Common myeloid progenitor, CD34-positive (primary cell): ENCODE measurements at regions not wholly inside any gene's neighbourhood (a gene's known extent, or its start where the extent isn't known, plus 50 kb on each side); places are given as distances from the start of the nearest gene placed in this dataset.

Source experiments
- CTCF ChIA-PET: fragments of 350-600 bp; sonication (Branson Sonifier 250); formaldehyde crosslinking; loops from one replicate; lab custom pipeline; 2021; ENCODE audit warnings: antibody characterized with exemption; lab: Charles Lee
- POLR2A ChIA-PET: fragments of 350-600 bp; sonication (Branson Sonifier 250); formaldehyde crosslinking; loops from one replicate; lab custom pipeline; 2021; ENCODE audit warnings: antibody characterized with exemption; lab: Charles Lee
- DNase-seq, 3 donors: peaks; one replicate each; pipeline versions ENCODE4 v3.0.0 to v3.0.0-alpha.2; 2013
- H3K27ac ChIP-seq, 2 experiments: 1 replicate in 1 of 2; 2 replicates in 1 of 2; pipeline ENCODE4 v1.7.0; 2013; ENCODE audit warnings: inconsistent platforms in 2 of 2, low read length in 2 of 2, mild to moderate bottlenecking in 2 of 2, low read depth in 1 of 2, moderate library complexity in 1 of 2; ENCODE audit not compliant: severe bottlenecking in 2 of 2, insufficient read depth in 1 of 2, poor library complexity in 1 of 2
- H3K27me3 ChIP-seq, 5 experiments: replicated peaks in 2 of 5; 1 replicate in 3 of 5; 2 replicates in 2 of 5; pipeline versions ENCODE4 v1.6.1 to v1.7.0; 2013; ENCODE audit warnings: low read length in 4 of 5, mild to moderate bottlenecking in 2 of 5, moderate library complexity in 2 of 5, inconsistent platforms in 1 of 5; ENCODE audit not compliant: insufficient read depth in 5 of 5, control insufficient read depth in 4 of 5
- H3K36me3 ChIP-seq, 4 experiments: 1 replicate in 2 of 4; 2 replicates in 2 of 4; pipeline versions ENCODE4 v1.6.1 to v1.7.0; 2013; ENCODE audit warnings: low read length in 3 of 4, control low read depth in 1 of 4, mild to moderate bottlenecking in 1 of 4; ENCODE audit not compliant: control insufficient read depth in 4 of 4, insufficient read depth in 4 of 4
- H3K4me1 ChIP-seq, 4 experiments: 1 replicate in 3 of 4; 2 replicates in 1 of 4; pipeline versions ENCODE4 v1.6.1 to v1.7.1; 2013; ENCODE audit warnings: low read length in 3 of 4, mild to moderate bottlenecking in 3 of 4, control low read depth in 1 of 4, inconsistent platforms in 1 of 4, moderate library complexity in 1 of 4; ENCODE audit not compliant: control insufficient read depth in 4 of 4, insufficient read depth in 4 of 4; ENCODE audit errors: control extremely low read depth in 1 of 4
- H3K4me3 ChIP-seq, 7 experiments: 1 replicate in 4 of 7; 2 replicates in 3 of 7; pipeline versions ENCODE4 v1.5.1 to v1.7.0; 2013; ENCODE audit warnings: mild to moderate bottlenecking in 7 of 7, low read length in 6 of 7, moderate library complexity in 6 of 7, inconsistent platforms in 2 of 7, low read depth in 2 of 7, control low read depth in 1 of 7; ENCODE audit not compliant: insufficient read depth in 4 of 7, control insufficient read depth in 1 of 7; ENCODE audit errors: extremely low read depth in 1 of 7
- H3K9me3 ChIP-seq, 5 experiments: 1 replicate in 4 of 5; 2 replicates in 1 of 5; pipeline versions ENCODE4 v1.6.1 to v1.7.1; 2013; ENCODE audit warnings: low read length in 4 of 5, mild to moderate bottlenecking in 2 of 5, inconsistent platforms in 1 of 5, low read depth in 1 of 5, moderate library complexity in 1 of 5; ENCODE audit not compliant: control insufficient read depth in 4 of 5, insufficient read depth in 2 of 5; ENCODE audit errors: control extremely low read depth in 1 of 5
- WGBS: methylation state at CpG from one replicate; pipeline ENCODE4 v1.1.5; 2013; ENCODE audit not compliant: insufficient coverage; 5-methylcytosine and 5-hydroxymethylcytosine counted together

DNA sequence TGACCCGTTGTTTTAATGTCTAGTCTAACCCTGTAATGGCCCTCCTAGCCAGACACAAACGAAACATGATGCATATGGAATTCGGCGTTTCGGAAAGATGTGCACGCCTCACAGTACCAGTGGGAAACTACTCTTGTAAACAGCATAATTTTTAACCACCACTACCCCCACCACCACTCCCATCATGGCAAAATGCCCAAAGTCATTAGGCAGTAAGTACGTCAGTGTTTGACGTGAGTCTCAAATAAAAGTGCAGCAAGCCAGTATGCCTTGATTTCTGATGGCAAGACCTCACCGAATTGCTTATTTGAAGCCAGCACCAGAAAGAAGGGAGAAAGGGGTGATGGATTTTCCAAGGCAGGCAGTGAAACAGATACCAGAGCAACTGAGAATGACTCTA lies 71.4 kb downstream of the ADRB2 start:
- no peak overlapping the region for H3K4me3 ChIP-seq
- no peak overlapping the region for H3K27ac ChIP-seq
- POLR2A ChIA-PET: no interaction called here
- H3K9me3 ChIP-seq: peaks cover 0 to 7% (median 0%) of the 10 kb centered on the region in 5 experiments
- CTCF ChIA-PET: no interaction called here
- no peaks in the 10 kb centered on the region for H3K27me3 ChIP-seq
- no peaks in the 10 kb centered on the region for H3K36me3 ChIP-seq
- no peak for DNase-seq
- 95% methylated on average over 8 of the region's 9 CpGs for WGBS
- H3K4me1 ChIP-seq: no peaks in the 10 kb centered on the region

DNA sequence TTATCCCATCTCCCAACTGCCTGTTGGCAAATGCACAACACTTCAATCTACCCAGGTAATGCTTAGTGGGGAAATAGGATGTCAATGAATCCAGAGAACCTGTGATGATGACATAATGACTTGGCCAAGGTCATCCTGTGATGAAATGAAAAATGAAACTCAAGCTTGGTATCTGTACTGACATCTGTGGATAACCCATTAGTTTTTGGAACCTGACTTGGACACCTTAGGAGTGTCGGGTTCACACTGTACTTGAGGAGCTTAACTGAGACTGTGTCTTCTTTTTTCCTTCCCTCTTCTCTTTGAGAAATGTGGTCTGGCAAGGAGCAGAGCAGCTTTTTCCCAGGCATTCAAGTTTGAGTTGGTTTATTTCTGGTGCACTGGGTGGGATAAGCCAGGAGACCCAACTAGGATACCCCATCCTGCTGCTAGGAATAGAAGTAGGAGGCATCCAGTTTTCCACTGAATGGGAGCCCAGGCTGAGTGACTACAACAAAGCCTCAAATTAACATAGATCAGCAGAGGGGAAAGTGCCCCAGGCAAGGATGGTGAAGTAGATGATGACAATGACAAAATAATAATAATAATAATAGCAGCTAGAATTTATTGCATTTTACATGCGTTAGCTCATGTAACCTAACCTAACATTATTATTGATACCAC lies 72.1 kb downstream of the ADRB2 start:
- CTCF ChIA-PET: no interaction called here
- Histone ChIP-seq H3K4me3 (no peak overlapping the region), H3K36me3 (no peaks in the 10 kb centered on the region), H3K9me3 (peaks cover 0 to 5% (median 0%) of the 10 kb centered on the region in 5 experiments), H3K4me1 (no peaks in the 10 kb centered on the region), H3K27me3 (no peaks in the 10 kb centered on the region), H3K27ac (no peak overlapping the region)
- DNase-seq: no peak
- 100% methylated on average over 1 of the region's 2 CpGs for WGBS
- POLR2A ChIA-PET: no interaction called here

DNA sequence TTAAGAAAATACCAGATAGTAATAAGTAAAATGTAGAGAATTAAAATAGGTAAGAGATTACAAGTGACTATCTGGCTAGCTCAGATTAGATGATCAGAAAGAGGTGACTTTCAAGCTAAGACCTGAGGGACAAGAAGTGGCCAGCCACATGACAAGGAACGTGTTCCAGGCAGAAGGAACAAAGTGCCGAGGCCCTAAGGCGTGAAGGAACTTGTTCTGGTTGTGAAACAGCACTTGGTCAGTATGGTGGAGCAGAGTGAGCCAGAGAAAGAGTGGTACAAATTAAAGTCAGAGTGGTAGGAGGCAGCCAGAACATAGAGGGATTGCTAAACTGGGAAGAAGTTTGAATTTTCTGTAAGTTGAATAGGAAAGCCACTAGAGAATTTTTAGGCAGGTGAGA lies 73.6 kb downstream of the ADRB2 start:
- ChIA-PET POLR2A (no interaction called here), CTCF (interaction anchor here (1.0 kb wide), 1 partner anchor 159 kb away, joined by 3 read pairs; no protein-coding TSS in a partner anchor)
- no peaks in the 10 kb centered on the region for H3K36me3 ChIP-seq
- no peaks in the 10 kb centered on the region for H3K4me1 ChIP-seq
- WGBS: 85% methylated on average over 3 of the region's 3 CpGs
- no peak for DNase-seq
- peaks cover 0 to 2% (median 0%) of the 10 kb centered on the region in 5 experiments for H3K9me3 ChIP-seq
- H3K27me3 ChIP-seq: no peaks in the 10 kb centered on the region
- H3K4me3 ChIP-seq: no peak overlapping the region
- H3K27ac ChIP-seq: no peak overlapping the region

DNA sequence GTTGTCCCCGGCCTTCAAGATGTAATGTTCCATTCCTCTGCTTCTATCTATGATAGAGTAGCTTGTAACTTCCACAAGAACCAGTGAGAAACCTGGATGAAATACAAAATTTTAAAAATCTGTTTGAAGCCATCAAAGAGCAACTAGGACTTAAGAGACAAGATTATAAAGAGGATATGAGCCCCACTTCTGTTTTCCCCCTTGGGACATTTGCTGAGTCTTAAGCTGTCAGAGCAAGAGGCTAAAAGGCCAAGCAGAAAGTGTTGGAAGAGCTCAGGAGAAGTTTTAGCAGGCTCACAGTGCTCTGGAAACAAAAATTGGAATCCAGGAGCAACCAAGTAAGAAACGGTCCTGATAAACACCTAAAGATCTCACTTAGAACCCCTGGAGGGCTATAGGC lies 76.1 kb downstream of the ADRB2 start:
- CTCF ChIA-PET: no interaction called here
- no peak overlapping the region for H3K27ac ChIP-seq
- 93% methylated on average over 2 of the region's 2 CpGs for WGBS
- no peaks in the 10 kb centered on the region for H3K4me1 ChIP-seq
- H3K9me3 ChIP-seq: no peaks in the 10 kb centered on the region
- no peaks in the 10 kb centered on the region for H3K36me3 ChIP-seq
- no peak for DNase-seq
- H3K4me3 ChIP-seq: no peak overlapping the region
- POLR2A ChIA-PET: no interaction called here
- H3K27me3 ChIP-seq: no peaks in the 10 kb centered on the region

DNA sequence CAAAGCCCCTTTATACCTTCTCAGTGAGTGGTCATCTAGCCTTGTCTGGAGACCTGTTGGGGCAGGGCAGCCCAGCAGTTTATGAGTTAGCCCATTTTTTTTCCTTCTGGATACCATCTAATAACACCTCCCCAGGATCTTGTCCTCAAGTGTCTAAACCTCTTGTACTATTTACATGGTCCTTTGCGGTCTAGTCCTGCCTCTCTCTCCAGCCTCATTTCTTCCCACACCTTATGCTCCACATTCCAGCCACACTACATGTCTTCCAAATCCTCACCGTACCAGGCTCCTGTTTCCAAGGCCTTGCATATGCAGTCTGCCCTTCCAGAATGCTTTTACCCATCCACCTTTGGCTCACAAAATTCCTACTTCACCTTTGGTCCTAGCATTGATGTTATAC lies 77.2 kb downstream of the ADRB2 start:
- H3K4me3 ChIP-seq: no peak overlapping the region
- H3K9me3 ChIP-seq: no peaks in the 10 kb centered on the region
- H3K36me3 ChIP-seq: no peaks in the 10 kb centered on the region
- WGBS: 96% methylated on average over 2 of the region's 2 CpGs
- H3K4me1 ChIP-seq: no peaks in the 10 kb centered on the region
- ChIA-PET CTCF (no interaction called here), POLR2A (no interaction called here)
- no peaks in the 10 kb centered on the region for H3K27me3 ChIP-seq
- H3K27ac ChIP-seq: no peak overlapping the region
- DNase-seq: no peak

DNA sequence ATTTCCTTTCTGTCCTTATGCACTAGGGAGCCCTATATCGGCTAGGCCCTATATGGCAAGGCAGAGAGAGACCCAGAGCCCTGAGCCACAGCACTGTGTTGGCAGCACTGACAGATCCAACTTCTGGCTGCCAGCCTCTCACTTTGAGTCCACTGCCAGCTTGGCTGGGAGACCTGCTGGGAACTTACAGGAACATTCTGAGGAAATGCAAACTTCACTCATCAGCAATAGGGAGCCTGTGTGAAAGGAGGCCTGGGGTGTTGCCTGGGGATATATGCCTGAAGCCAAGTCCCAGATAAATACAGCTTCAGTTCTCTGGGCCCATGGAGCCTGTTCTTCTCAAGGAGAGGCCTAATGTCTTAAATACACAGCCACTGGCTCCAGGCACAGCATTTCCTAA lies 78.0 kb downstream of the ADRB2 start:
- CTCF ChIA-PET: interaction anchor here (1.4 kb wide), 1 partner anchor 20 kb away, joined by 3 read pairs; no protein-coding TSS in a partner anchor
- no peaks in the 10 kb centered on the region for H3K9me3 ChIP-seq
- no peak overlapping the region for H3K27ac ChIP-seq
- no peaks in the 10 kb centered on the region for H3K27me3 ChIP-seq
- 89% methylated on average over 1 of the region's 1 CpG for WGBS
- no peak for DNase-seq
- no peak overlapping the region for H3K4me3 ChIP-seq
- POLR2A ChIA-PET: no interaction called here
- no peaks in the 10 kb centered on the region for H3K36me3 ChIP-seq
- no peaks in the 10 kb centered on the region for H3K4me1 ChIP-seq

DNA sequence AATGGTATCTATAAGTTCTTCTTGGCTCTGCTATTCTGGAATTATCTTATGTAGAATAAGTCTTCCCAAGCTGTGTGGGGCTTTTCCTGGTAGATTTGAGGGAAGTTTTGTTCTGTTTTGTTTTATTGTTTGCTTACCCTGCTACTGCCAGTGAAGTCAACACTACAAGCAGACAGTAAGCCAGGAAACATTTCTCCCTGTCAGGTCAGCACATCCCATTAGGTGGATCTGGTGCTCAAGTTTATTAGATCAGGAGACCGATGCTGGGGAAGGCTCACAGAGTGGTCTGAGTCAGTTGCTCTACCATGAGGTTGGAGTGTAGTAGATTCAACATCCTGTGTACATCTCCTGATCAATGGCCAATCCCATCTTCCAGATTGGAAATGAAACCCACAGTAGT lies 79.1 kb downstream of the ADRB2 start:
- no peak overlapping the region for H3K27ac ChIP-seq
- H3K4me1 ChIP-seq: peaks cover 0 to 3% (median 3%) of the 10 kb centered on the region in 4 experiments
- H3K27me3 ChIP-seq: no peaks in the 10 kb centered on the region
- H3K4me3 ChIP-seq: no peak overlapping the region
- 90% methylated on average over 1 of the region's 1 CpG for WGBS
- H3K9me3 ChIP-seq: no peaks in the 10 kb centered on the region
- DNase-seq: no peak
- ChIA-PET POLR2A (no interaction called here), CTCF (interaction anchor here (1.4 kb wide), 1 partner anchor 19 kb away, joined by 3 read pairs; no protein-coding TSS in a partner anchor)
- no peaks in the 10 kb centered on the region for H3K36me3 ChIP-seq
